Middle frontal gyrus (tissue), 1 donor: ENCODE measurements at regions not wholly inside any gene's neighbourhood (a gene's known extent, or its start where the extent isn't known, plus 50 kb on each side); places are given as distances from the start of the nearest gene placed in this dataset.

ENCODE experiments used
- DNase-seq: peaks from one replicate; pipeline ENCODE4 v3.0.0-alpha.2; 2015; ENCODE audit warnings: low spot score; ENCODE audit errors: extremely low spot score

GRCh38 chr12:28814246-28814645, 334.8 kb upstream of the FAR2 start:
- DNase-seq = no peak

GRCh38 chr12:28817524-28817923, 331.6 kb upstream of the FAR2 start:
- DNase-seq = no peak

GRCh38 chr12:28824193-28824846, 324.8 kb upstream of the FAR2 start:
- DNase-seq = no peak

GRCh38 chr12:28824849-28825248, 324.2 kb upstream of the FAR2 start:
- no peak for DNase-seq

- no peak for DNase-seq
These were observed 322.3 kb upstream of the FAR2 start for GRCh38 chr12:28826766-28827165.

- DNase-seq = no peak
These were observed 321.2 kb upstream of the FAR2 start for GRCh38 chr12:28827861-28828260.

- no peak for DNase-seq
These were observed 320.8 kb upstream of the FAR2 start for GRCh38 chr12:28828318-28828717.

GRCh38 chr12:28830491-28830890, 318.6 kb upstream of the FAR2 start:
- DNase-seq = no peak

GRCh38 chr12:28844718-28845117, 304.4 kb upstream of the FAR2 start:
- DNase-seq = no peak

GRCh38 chr12:28851781-28852180, 297.3 kb upstream of the FAR2 start:
- no peak for DNase-seq

GRCh38 chr12:28855761-28856310, 293.2 kb upstream of the FAR2 start:
- DNase-seq = no peak

GRCh38 chr12:28857369-28857768, 291.7 kb upstream of the FAR2 start:
- DNase-seq = no peak

GRCh38 chr12:28859551-28859950, 289.5 kb upstream of the FAR2 start:
- no peak for DNase-seq

- DNase-seq = no peak
These were observed 283.3 kb upstream of the FAR2 start for GRCh38 chr12:28865776-28866175.

GRCh38 chr12:28866296-28866695, 282.8 kb upstream of the FAR2 start:
- DNase-seq = no peak

- no peak for DNase-seq
These were observed 282.2 kb upstream of the FAR2 start for GRCh38 chr12:28866715-28867503.

- no peak for DNase-seq
These were observed 280.7 kb upstream of the FAR2 start for GRCh38 chr12:28868414-28868813.

GRCh38 chr12:28869197-28869596, 279.9 kb upstream of the FAR2 start:
- DNase-seq = no peak

- DNase-seq = no peak
These were observed 278.1 kb upstream of the FAR2 start for GRCh38 chr12:28870839-28871440.

GRCh38 chr12:28872654-28873268, 276.3 kb upstream of the FAR2 start:
- DNase-seq = no peak

- no peak for DNase-seq
These were observed 274.3 kb upstream of the FAR2 start for GRCh38 chr12:28874758-28875157.
